NB4 (cell line): ENCODE measurements at regions not wholly inside any gene's neighbourhood (a gene's known extent, or its start where the extent isn't known, plus 50 kb on each side); places are given as distances from the start of the nearest gene placed in this dataset.

Experiments
- DNase-seq: peaks from one replicate; pipeline ENCODE4 v3.0.0; 2010; ENCODE audit warnings: low read depth
- H3K4me3 ChIP-seq: one replicate; pipeline ENCODE4 v1.5.1; 2011; ENCODE audit warnings: mild to moderate bottlenecking, low read depth, low read length, moderate library complexity
- CTCF ChIP-seq: IDR thresholded peaks from one replicate; pipeline ENCODE4 v1.5.1; 2012; ENCODE audit warnings: low read depth, low read length
- MYC ChIP-seq: IDR thresholded peaks from 2 replicates; pipeline ENCODE4 v1.6.1; 2011; ENCODE audit warnings: low read depth, low read length
- POLR2A ChIP-seq: IDR thresholded peaks from 2 replicates; pipeline ENCODE4 v1.6.1; 2011; ENCODE audit warnings: mild to moderate bottlenecking; ENCODE audit not compliant: insufficient read length; ENCODE audit errors: extremely low read depth
- TF ChIP-seq, protein P1 (sequence below): IDR thresholded peaks from 2 replicates; pipeline ENCODE4 v1.6.1; 2011; ENCODE audit warnings: low read depth, low read length

- DNase-seq: no peak
- TF ChIP-seq MYC (no peak), CTCF (no peak), POLR2A (no peak)
- TF ChIP-seq, protein P1, sequence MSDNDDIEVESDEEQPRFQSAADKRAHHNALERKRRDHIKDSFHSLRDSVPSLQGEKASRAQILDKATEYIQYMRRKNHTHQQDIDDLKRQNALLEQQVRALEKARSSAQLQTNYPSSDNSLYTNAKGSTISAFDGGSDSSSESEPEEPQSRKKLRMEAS: no peak
- H3K4me3 ChIP-seq: no peak overlapping the region
Measured at GRCh38 chr1:182304627-182305026, 87.0 kb downstream of the GLUL start.

DNA sequence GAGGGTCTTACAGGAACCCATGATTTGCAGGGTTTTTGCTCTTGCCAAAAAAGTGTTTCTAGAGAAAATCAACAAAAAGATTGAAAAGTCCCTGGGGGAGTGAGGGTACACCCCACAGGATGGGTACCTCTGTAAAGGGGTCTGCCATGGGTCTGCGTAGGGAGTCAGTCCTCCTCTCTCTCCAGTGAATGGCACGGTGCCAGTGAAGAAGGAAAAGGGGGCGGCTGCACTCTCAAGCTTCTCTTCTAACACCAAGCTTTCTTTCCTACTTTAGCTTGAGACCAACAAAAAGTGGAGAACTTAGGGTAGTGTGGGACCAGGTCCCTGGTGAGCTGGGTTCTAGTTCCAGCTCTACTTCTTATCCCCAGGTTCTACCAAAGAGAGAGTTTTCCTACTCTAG lies 87.4 kb downstream of the GLUL start:
- TF ChIP-seq MYC (no peak), POLR2A (no peak), CTCF (no peak)
- TF ChIP-seq, protein P1: no peak
- H3K4me3 ChIP-seq: no peak overlapping the region
- DNase-seq: no peak

- H3K4me3 ChIP-seq: no peak overlapping the region
- no peak for TF ChIP-seq CTCF
- TF ChIP-seq, protein P1: no peak
- TF ChIP-seq MYC: no peak
- TF ChIP-seq POLR2A: no peak
- DNase-seq: no peak
Measured at GRCh38 chr1:182303778-182304177, 87.8 kb downstream of the GLUL start.

GRCh38 chr1:182301467-182302198 lies 90.0 kb downstream of the GLUL start:
- peak; percentile 70 for DNase-seq
- TF ChIP-seq CTCF: no peak
- TF ChIP-seq, protein P1: peak; percentile 33
- 0 out of 2 replicates have a peak, but pooled peaks have one; percentile 25 for TF ChIP-seq MYC
- no peak for TF ChIP-seq POLR2A
- H3K4me3 ChIP-seq: no peak overlapping the region

DNA sequence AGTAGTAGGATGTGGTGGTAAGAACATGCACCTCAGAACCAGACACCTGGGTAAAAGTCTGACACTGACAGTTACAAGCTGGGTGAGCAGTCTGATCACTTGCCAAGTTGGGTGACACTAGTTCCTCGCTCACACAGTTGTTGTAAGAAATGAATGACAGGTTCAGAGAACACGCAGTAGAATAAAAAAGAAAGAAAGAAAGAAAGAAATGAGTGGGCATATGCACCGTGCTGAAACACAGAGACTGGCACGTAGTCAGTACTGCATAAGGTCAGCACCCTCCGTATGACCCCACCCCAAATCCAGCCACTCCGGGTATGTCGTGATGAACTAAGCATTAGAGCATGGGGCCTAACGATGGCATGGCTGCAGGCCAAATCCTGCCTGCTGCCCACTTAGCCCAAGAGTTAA lies 90.6 kb downstream of the GLUL start:
- H3K4me3 ChIP-seq: no peak overlapping the region
- DNase-seq: peak; percentile 33
- TF ChIP-seq MYC: no peak
- TF ChIP-seq, protein P1: no peak
- no peak for TF ChIP-seq CTCF
- TF ChIP-seq POLR2A: no peak
